Trophoblast cell (in vitro differentiated cells and primary cell): ENCODE measurements at regions not wholly inside any gene's neighbourhood (a gene's known extent, or its start where the extent isn't known, plus 50 kb on each side); places are given as distances from the start of the nearest gene placed in this dataset.

Experiments used
- DNase-seq, 2 donors: peaks; one replicate each; pipeline ENCODE4 v3.0.0-alpha.2; 2016
- H2AFZ ChIP-seq: 2 replicates; pipeline ENCODE4 v1.6.1; 2013; ENCODE audit warnings: low read length, moderate library complexity, mild to moderate bottlenecking; ENCODE audit not compliant: insufficient read depth, poor library complexity
- H2AK5ac ChIP-seq: 2 replicates; pipeline ENCODE4 v1.6.1; 2013; ENCODE audit warnings: mild to moderate bottlenecking, low read length
- H2BK120ac ChIP-seq: 2 replicates; pipeline ENCODE4 v1.6.1; 2013; ENCODE audit warnings: low read length, mild to moderate bottlenecking, moderate library complexity; ENCODE audit not compliant: insufficient read depth, poor library complexity
- H2BK12ac ChIP-seq: 2 replicates; pipeline ENCODE4 v1.6.1; 2013; ENCODE audit warnings: mild to moderate bottlenecking, low read length, moderate library complexity
- H2BK5ac ChIP-seq: 2 replicates; pipeline ENCODE4 v1.6.1; 2013; ENCODE audit warnings: low read length, low read depth, moderate library complexity, mild to moderate bottlenecking; ENCODE audit not compliant: poor library complexity
- H3K14ac ChIP-seq: 2 replicates; pipeline ENCODE4 v1.6.1; 2013; ENCODE audit warnings: mild to moderate bottlenecking, low read length
- H3K18ac ChIP-seq: 2 replicates; pipeline ENCODE4 v1.6.1; 2013; ENCODE audit warnings: mild to moderate bottlenecking, low read length
- H3K23ac ChIP-seq: 2 replicates; pipeline ENCODE4 v1.6.1; 2013; ENCODE audit warnings: low read length
- H3K27ac ChIP-seq: 2 replicates; pipeline ENCODE4 v1.5.1; 2013; ENCODE audit warnings: low read depth, mild to moderate bottlenecking, inconsistent platforms, low read length, moderate library complexity
- H3K27me3 ChIP-seq: 2 replicates; pipeline ENCODE4 v1.6.1; 2013; ENCODE audit warnings: inconsistent platforms, mild to moderate bottlenecking, low read length, moderate library complexity; ENCODE audit not compliant: insufficient read depth
- H3K36me3 ChIP-seq, 2 experiments: 1 replicate in 1 of 2; 2 replicates in 1 of 2; pipeline ENCODE4 v1.6.1; 2013; ENCODE audit warnings: low read length in 2 of 2, mild to moderate bottlenecking in 2 of 2, moderate library complexity in 1 of 2; ENCODE audit not compliant: insufficient read depth in 2 of 2, control insufficient read depth in 1 of 2
- H3K4ac ChIP-seq: 2 replicates; pipeline ENCODE4 v1.6.1; 2013; ENCODE audit warnings: low read depth, mild to moderate bottlenecking, low read length, moderate library complexity
- H3K4me1 ChIP-seq, 2 experiments: 1 replicate in 1 of 2; 2 replicates in 1 of 2; pipeline ENCODE4 v1.6.1; 2013; ENCODE audit warnings: low read length in 2 of 2, mild to moderate bottlenecking in 2 of 2, moderate library complexity in 1 of 2; ENCODE audit not compliant: insufficient read depth in 2 of 2, control insufficient read depth in 1 of 2
- H3K4me2 ChIP-seq: 2 replicates; pipeline ENCODE4 v1.6.1; 2013; ENCODE audit warnings: inconsistent platforms, mild to moderate bottlenecking, low read length, moderate library complexity
- H3K4me3 ChIP-seq: 2 replicates; pipeline ENCODE4 v1.5.1; 2013; ENCODE audit warnings: mild to moderate bottlenecking, low read depth, low read length, inconsistent platforms
- H3K79me1 ChIP-seq: one replicate; pipeline ENCODE4 v1.6.1; 2013; ENCODE audit warnings: low read length
- H3K79me2 ChIP-seq: 2 replicates; pipeline ENCODE4 v1.6.1; 2013; ENCODE audit warnings: low read length, mild to moderate bottlenecking; ENCODE audit not compliant: control insufficient read depth, insufficient read depth, poor library complexity
- H3K9ac ChIP-seq: 2 replicates; pipeline ENCODE4 v1.6.1; 2013; ENCODE audit warnings: mild to moderate bottlenecking, low read length
- H3K9me3 ChIP-seq: 2 replicates; pipeline ENCODE4 v1.6.1; 2013; ENCODE audit warnings: low read depth, mild to moderate bottlenecking, control low read depth, inconsistent platforms, low read length; ENCODE audit not compliant: insufficient read depth
- H4K12ac ChIP-seq: 2 replicates; pipeline ENCODE4 v1.6.1; 2013; ENCODE audit warnings: low read depth, mild to moderate bottlenecking, low read length, moderate library complexity
- H4K8ac ChIP-seq: 2 replicates; pipeline ENCODE4 v1.6.1; 2013; ENCODE audit warnings: low read depth, mild to moderate bottlenecking, low read length, moderate library complexity
- H4K91ac ChIP-seq: one replicate; pipeline ENCODE4 v1.6.1; 2013; ENCODE audit warnings: low read depth, mild to moderate bottlenecking, low read length, moderate library complexity
- WGBS: extraction: QIAGEN DNeasy Blood & Tissue Kit; methylation state at CpG from one replicate; pipeline ENCODE4 v1.1.7; 2013; ENCODE audit warnings: missing lambda C conversion rate; ENCODE audit not compliant: insufficient read length, insufficient coverage; ENCODE audit errors: extremely low coverage; 5-methylcytosine and 5-hydroxymethylcytosine counted together

GRCh38 chr12:81949416-81949815, 190.3 kb upstream of the PPFIA2 start:
- no CpG with 5 or more reads among the region's 2 CpGs for WGBS
- Histone ChIP-seq H4K8ac (no peak overlapping the region), H3K4ac (no peak overlapping the region)

GRCh38 chr12:81944886-81945285, 185.7 kb upstream of the PPFIA2 start:
- Histone ChIP-seq H3K79me1 (no peaks in the 10 kb centered on the region), H3K18ac (no peak overlapping the region), H3K79me2 (no peaks in the 10 kb centered on the region), H3K27me3 (no peaks in the 10 kb centered on the region), H3K4me3 (no peak overlapping the region), H2AK5ac (no peak overlapping the region), H3K4me1 (no peaks in the 10 kb centered on the region), H2BK5ac (no peak overlapping the region), H4K91ac (no peak overlapping the region), H2BK12ac (no peak overlapping the region), H3K4me2 (no peak overlapping the region), H2AFZ (no peak overlapping the region), H3K27ac (no peak overlapping the region), H3K23ac (no peak overlapping the region), H2BK120ac (no peak overlapping the region), H3K4ac (no peak overlapping the region), H3K14ac (no peak overlapping the region), H3K9ac (no peak overlapping the region), H4K12ac (no peak overlapping the region), H4K8ac (no peak overlapping the region), H3K36me3 (no peaks in the 10 kb centered on the region), H3K9me3 (no peaks in the 10 kb centered on the region)
- DNase-seq = no peak
- no CpG with 5 or more reads among the region's 2 CpGs for WGBS

More at GRCh38 chr12:81949416-81949815, 190.3 kb upstream of the PPFIA2 start:
- H4K91ac ChIP-seq = no peak overlapping the region
- H3K36me3 ChIP-seq = no peaks in the 10 kb centered on the region
- H3K18ac ChIP-seq = no peak overlapping the region
- no peak overlapping the region for H3K9ac ChIP-seq
- no peak overlapping the region for H2AFZ ChIP-seq
- no peak for DNase-seq
- no peak overlapping the region for H2BK12ac ChIP-seq
- no peaks in the 10 kb centered on the region for H3K27me3 ChIP-seq
- no peaks in the 10 kb centered on the region for H3K4me1 ChIP-seq
- H2BK5ac ChIP-seq = no peak overlapping the region
- no peak overlapping the region for H3K14ac ChIP-seq
- H3K4me2 ChIP-seq = no peak overlapping the region
- no peak overlapping the region for H2BK120ac ChIP-seq
- no peaks in the 10 kb centered on the region for H3K79me2 ChIP-seq
- no peak overlapping the region for H3K4me3 ChIP-seq
- no peak overlapping the region for H3K27ac ChIP-seq
- H3K23ac ChIP-seq = no peak overlapping the region
- H3K79me1 ChIP-seq = no peaks in the 10 kb centered on the region
- H2AK5ac ChIP-seq = no peak overlapping the region
- no peaks in the 10 kb centered on the region for H3K9me3 ChIP-seq
- H4K12ac ChIP-seq = no peak overlapping the region

GRCh38 chr12:81942594-81942993, 183.4 kb upstream of the PPFIA2 start:
- no peak overlapping the region for H3K4me3 ChIP-seq
- no peak overlapping the region for H4K8ac ChIP-seq
- H3K9me3 ChIP-seq = no peaks in the 10 kb centered on the region
- H4K12ac ChIP-seq = no peak overlapping the region
- H3K14ac ChIP-seq = no peak overlapping the region
- H4K91ac ChIP-seq = no peak overlapping the region
- H3K36me3 ChIP-seq = no peaks in the 10 kb centered on the region
- H3K18ac ChIP-seq = no peak overlapping the region
- peak in 1 of 2 donors; percentile 6 for DNase-seq
- no peak overlapping the region for H3K27ac ChIP-seq
- H3K4ac ChIP-seq = no peak overlapping the region
- no peaks in the 10 kb centered on the region for H3K4me1 ChIP-seq
- H2BK120ac ChIP-seq = no peak overlapping the region
- no peak overlapping the region for H2AFZ ChIP-seq
- H3K23ac ChIP-seq = no peak overlapping the region
- no peaks in the 10 kb centered on the region for H3K79me2 ChIP-seq
- H3K27me3 ChIP-seq = no peaks in the 10 kb centered on the region
- no peak overlapping the region for H2BK5ac ChIP-seq
- H3K4me2 ChIP-seq = no peak overlapping the region
- H2AK5ac ChIP-seq = no peak overlapping the region
- no peak overlapping the region for H2BK12ac ChIP-seq
- H3K79me1 ChIP-seq = no peaks in the 10 kb centered on the region
- H3K9ac ChIP-seq = no peak overlapping the region
- WGBS = no CpG with 5 or more reads among the region's 4 CpGs

GRCh38 chr12:81930037-81930436, 170.9 kb upstream of the PPFIA2 start:
- H3K9me3 ChIP-seq = no peaks in the 10 kb centered on the region
- no peak overlapping the region for H3K4me3 ChIP-seq
- H4K12ac ChIP-seq = no peak overlapping the region
- no peak overlapping the region for H2BK5ac ChIP-seq
- H3K4me2 ChIP-seq = no peak overlapping the region
- no peak overlapping the region for H2BK12ac ChIP-seq
- no peaks in the 10 kb centered on the region for H3K4me1 ChIP-seq
- H3K27ac ChIP-seq = no peak overlapping the region
- no peak overlapping the region for H3K14ac ChIP-seq
- no peak overlapping the region for H3K18ac ChIP-seq
- no CpG with 5 or more reads among the region's 2 CpGs for WGBS
- H3K79me2 ChIP-seq = no peaks in the 10 kb centered on the region
- H4K91ac ChIP-seq = no peak overlapping the region
- no peak overlapping the region for H2AK5ac ChIP-seq
- no peak overlapping the region for H2BK120ac ChIP-seq
- no peak overlapping the region for H3K9ac ChIP-seq
- H2AFZ ChIP-seq = no peak overlapping the region
- H3K79me1 ChIP-seq = no peaks in the 10 kb centered on the region
- H3K36me3 ChIP-seq = no peaks in the 10 kb centered on the region
- DNase-seq = no peak
- H3K23ac ChIP-seq = no peak overlapping the region
- no peak overlapping the region for H3K4ac ChIP-seq
- H3K27me3 ChIP-seq = no peaks in the 10 kb centered on the region
- H4K8ac ChIP-seq = no peak overlapping the region
